ENCODE measurements at regions not wholly inside any gene's neighbourhood (a gene's known extent, or its start where the extent isn't known, plus 50 kb on each side); places are given as distances from the start of the nearest gene placed in this dataset.
A peak's percentile ranks its signal among the peaks of the same experiment; 100 is the strongest.

DNA sequence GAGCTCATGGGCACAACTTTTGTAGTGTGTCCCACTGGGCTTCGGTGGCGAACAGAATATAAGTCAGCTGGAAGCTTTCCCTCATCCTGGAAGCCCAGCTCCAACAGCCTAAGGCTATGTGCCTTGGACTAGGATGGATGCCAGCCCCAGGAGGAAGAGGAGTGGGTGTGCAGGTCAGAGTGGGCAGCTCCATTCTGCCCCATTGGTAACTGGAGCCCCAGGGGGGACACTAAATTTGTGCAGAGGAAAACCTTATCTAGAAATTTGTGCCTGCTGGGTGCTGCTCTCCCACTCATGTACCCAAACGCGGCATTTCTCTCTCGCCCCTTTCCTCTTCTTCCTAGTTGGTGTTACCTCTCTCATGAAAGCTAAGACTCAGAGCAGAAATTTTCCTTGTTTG, 253.9 kb upstream of the MAN1A1 start:
- Histone ChIP-seq H3K36me3 (ENCODE audit: control insufficient read depth, insufficient read depth, low read length) (no peaks in the 10 kb centered on the region), H3K4me1 (ENCODE audit: control insufficient read depth, insufficient read depth, low read length) (no peaks in the 10 kb centered on the region), H3K27me3 (ENCODE audit: control insufficient read depth, insufficient read depth, low read length) (no peaks in the 10 kb centered on the region), H3K9me3 (replicated peaks; ENCODE audit: control insufficient read depth, low read depth, low read length) (no peaks in the 10 kb centered on the region), H3K27ac (ENCODE audit: low read length) (no peak overlapping the region), H3K4me3 (ENCODE audit: low read length) (no peak overlapping the region)
- no peak for DNase-seq
- no CpG with 5 or more reads among the region's 5 CpGs for WGBS (ENCODE audit: insufficient coverage)

DNA sequence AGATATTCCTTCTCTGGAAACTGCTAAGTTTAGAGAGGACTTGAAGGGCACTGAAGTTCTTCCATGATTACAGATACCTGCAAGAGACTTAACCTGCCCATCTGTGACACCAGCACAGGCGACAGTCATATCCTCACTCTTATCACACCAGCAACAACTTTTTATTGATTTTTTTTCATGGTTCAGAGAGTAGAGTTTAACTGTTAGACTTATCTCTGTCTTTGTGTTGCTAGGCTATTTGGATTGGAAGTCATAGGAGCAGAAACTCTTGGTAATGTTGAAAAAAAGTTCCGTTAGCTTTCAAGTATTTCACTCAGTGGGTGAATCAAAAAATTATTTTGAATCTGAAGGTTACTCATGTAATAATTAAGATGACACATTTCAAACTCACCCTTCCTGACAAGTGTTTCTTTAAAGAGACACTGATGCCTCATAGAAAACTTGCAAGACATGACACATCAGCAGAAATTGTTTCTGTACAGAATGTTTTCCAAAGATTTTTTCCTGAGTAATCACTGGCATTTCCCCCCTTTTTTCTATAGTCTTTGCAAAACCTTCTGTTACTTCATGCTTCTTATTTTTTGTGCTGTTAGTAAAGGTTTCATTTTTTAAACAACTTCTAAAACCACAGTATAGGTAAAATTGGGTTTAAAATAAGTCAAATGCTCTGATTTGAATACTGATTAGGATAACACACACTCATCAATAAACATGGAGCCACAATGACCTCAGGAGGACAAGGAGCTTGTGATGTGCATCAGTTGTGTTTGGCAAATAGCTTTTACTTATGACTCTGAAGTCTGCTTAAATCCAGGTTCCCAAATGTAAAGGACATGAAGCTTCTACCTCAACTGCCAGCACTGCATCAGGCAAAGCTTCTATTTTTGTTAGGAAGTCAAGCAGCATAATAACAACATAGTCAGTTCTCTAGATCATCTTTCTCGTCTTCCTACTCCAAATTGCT, 252.9 kb upstream of the MAN1A1 start:
- Histone ChIP-seq H3K4me3 (ENCODE audit: low read length) (no peak overlapping the region), H3K9me3 (replicated peaks; ENCODE audit: control insufficient read depth, low read depth, low read length) (no peaks in the 10 kb centered on the region), H3K27ac (ENCODE audit: low read length) (no peak overlapping the region), H3K4me1 (ENCODE audit: control insufficient read depth, insufficient read depth, low read length) (no peaks in the 10 kb centered on the region), H3K36me3 (ENCODE audit: control insufficient read depth, insufficient read depth, low read length) (no peaks in the 10 kb centered on the region), H3K27me3 (ENCODE audit: control insufficient read depth, insufficient read depth, low read length) (no peaks in the 10 kb centered on the region)
- no CpG with 5 or more reads among the region's 3 CpGs for whole genome bisulfite sequencing (ENCODE audit: insufficient coverage)
- DNase-seq, result peak; percentile 13

DNA sequence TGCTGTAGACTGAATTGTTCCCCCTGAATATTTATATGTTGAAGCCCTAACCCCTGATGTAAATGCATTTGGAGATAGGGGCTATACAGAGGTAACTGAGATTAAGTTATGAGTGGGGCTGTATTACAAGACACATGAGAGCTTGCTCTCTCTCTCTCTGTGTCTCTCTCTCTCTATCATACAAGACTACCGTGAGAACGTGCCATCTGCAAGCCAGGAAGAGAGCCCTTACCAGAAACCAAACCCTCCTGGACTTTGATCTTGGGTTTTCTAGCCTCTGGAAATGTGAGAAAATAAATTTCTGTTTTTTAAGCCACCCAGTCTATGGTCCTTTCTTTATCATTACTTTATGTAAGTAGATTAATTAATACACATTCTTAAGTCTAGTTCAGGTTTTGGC, 249.3 kb upstream of the MAN1A1 start:
- no CpG with 5 or more reads among the region's 2 CpGs for WGBS (ENCODE audit: insufficient coverage)

DNA sequence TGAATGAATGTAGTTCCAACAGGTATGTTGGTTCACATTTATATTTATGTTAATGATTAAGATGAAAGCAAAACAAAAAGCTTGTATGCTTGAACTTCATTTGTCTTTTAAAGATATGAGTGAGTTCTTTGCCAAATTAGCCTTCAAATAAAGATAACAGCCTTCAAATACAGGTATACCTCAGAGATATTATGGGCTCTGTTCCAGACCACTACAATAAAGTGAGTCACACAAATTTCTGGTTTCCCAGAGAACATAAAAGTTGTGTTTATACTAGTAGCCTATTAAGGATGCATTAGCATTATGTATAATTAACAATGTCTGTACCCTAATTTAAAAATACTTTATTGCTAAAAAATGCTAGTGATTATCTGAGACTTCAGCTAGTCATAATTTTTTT, 245.3 kb upstream of the MAN1A1 start:
- Histone ChIP-seq H3K27ac (ENCODE audit: low read length) (no peak overlapping the region), H3K4me1 (ENCODE audit: control insufficient read depth, insufficient read depth, low read length) (no peaks in the 10 kb centered on the region), H3K36me3 (ENCODE audit: control insufficient read depth, insufficient read depth, low read length) (no peaks in the 10 kb centered on the region), H3K27me3 (ENCODE audit: control insufficient read depth, insufficient read depth, low read length) (no peaks in the 10 kb centered on the region), H3K9me3 (replicated peaks; ENCODE audit: control insufficient read depth, low read depth, low read length) (no peaks in the 10 kb centered on the region), H3K4me3 (ENCODE audit: low read length) (no peak overlapping the region)
- DNase-seq, result no peak

More for the DNA sequence above, 249.3 kb upstream of the MAN1A1 start:
- Histone ChIP-seq H3K4me3 (ENCODE audit: low read length) (no peak overlapping the region), H3K27me3 (ENCODE audit: control insufficient read depth, insufficient read depth, low read length) (no peaks in the 10 kb centered on the region), H3K9me3 (replicated peaks; ENCODE audit: control insufficient read depth, low read depth, low read length) (no peaks in the 10 kb centered on the region), H3K27ac (ENCODE audit: low read length) (no peak overlapping the region), H3K4me1 (ENCODE audit: control insufficient read depth, insufficient read depth, low read length) (no peaks in the 10 kb centered on the region), H3K36me3 (ENCODE audit: control insufficient read depth, insufficient read depth, low read length) (no peaks in the 10 kb centered on the region)
- no peak for DNase-seq

DNA sequence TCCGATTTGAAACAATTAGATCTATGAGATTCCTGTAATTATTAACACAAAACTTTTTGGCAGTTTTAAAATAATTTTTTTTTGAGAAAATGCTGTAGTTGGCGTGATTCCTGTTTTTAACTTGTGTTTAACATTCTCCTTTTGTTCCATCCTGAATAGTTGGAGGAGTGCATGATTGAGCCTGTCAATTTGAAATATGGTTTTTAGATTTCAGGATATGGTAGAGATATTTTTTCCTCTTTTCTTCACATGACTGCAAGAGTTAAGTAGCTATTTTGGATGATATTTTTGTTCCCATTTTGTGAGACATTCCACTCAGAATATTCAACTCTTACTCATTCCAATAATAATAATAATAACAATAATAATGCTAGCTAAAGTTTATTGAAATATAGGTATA, 241.7 kb upstream of the MAN1A1 start:
- no CpG with 5 or more reads among the region's 2 CpGs for WGBS (ENCODE audit: insufficient coverage)
- H3K36me3 ChIP-seq (ENCODE audit: control insufficient read depth, insufficient read depth, low read length), result no peaks in the 10 kb centered on the region
- no peaks in the 10 kb centered on the region for H3K9me3 ChIP-seq (replicated peaks; ENCODE audit: control insufficient read depth, low read depth, low read length)
- H3K4me3 ChIP-seq (ENCODE audit: low read length), result no peak overlapping the region
- no peaks in the 10 kb centered on the region for H3K4me1 ChIP-seq (ENCODE audit: control insufficient read depth, insufficient read depth, low read length)
- no peaks in the 10 kb centered on the region for H3K27me3 ChIP-seq (ENCODE audit: control insufficient read depth, insufficient read depth, low read length)
- no peak for DNase-seq
- no peak overlapping the region for H3K27ac ChIP-seq (ENCODE audit: low read length)

DNA sequence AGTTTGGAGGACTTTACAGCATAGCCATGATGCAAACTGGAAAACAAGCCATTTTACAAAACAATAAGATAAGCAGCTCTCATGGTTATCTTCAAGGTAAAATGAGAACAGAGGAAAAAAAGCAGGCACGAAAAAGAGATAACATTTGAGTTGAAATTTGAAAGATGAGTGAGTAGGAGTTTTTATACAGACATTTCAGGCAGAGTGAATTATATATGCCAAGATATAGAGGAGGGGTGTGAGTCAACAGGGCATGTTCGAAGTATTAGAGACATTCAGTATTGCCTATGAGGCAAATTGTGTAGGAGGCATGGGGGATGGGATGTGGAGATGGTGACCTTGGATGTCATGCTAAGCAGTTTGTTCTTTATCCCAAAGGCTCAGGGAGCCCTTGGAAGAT, 240.5 kb upstream of the MAN1A1 start:
- H3K9me3 ChIP-seq (replicated peaks; ENCODE audit: control insufficient read depth, low read depth, low read length), result no peaks in the 10 kb centered on the region
- H3K4me1 ChIP-seq (ENCODE audit: control insufficient read depth, insufficient read depth, low read length), result no peaks in the 10 kb centered on the region
- no peak for DNase-seq
- 89% methylated on average over 2 of the region's 2 CpGs for WGBS (ENCODE audit: insufficient coverage)
- H3K27ac ChIP-seq (ENCODE audit: low read length), result no peak overlapping the region
- H3K36me3 ChIP-seq (ENCODE audit: control insufficient read depth, insufficient read depth, low read length), result no peaks in the 10 kb centered on the region
- H3K4me3 ChIP-seq (ENCODE audit: low read length), result no peak overlapping the region
- no peaks in the 10 kb centered on the region for H3K27me3 ChIP-seq (ENCODE audit: control insufficient read depth, insufficient read depth, low read length)

DNA sequence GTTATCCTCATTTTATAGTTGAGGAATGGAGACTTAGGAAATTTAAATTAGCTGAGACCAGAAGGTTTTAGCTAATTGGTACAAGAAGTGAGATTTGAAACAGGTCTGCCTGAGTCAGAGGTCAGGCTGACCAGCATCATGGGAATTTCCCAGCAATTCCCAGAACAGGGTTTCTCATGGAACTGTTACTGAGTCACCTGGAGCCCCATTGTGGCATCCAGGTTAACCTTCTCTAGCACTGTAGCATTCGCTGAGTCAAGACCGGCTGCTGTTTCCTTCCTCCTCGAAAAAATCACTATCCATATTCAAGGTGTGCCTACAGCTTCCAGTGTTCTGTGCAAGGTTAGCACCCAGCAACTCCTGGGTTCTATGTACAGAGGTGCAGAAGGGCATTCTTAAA, 238.0 kb upstream of the MAN1A1 start:
- no peak for DNase-seq
- H3K36me3 ChIP-seq (ENCODE audit: control insufficient read depth, insufficient read depth, low read length), result no peaks in the 10 kb centered on the region
- no peak overlapping the region for H3K4me3 ChIP-seq (ENCODE audit: low read length)
- no peaks in the 10 kb centered on the region for H3K4me1 ChIP-seq (ENCODE audit: control insufficient read depth, insufficient read depth, low read length)
- no peaks in the 10 kb centered on the region for H3K27me3 ChIP-seq (ENCODE audit: control insufficient read depth, insufficient read depth, low read length)
- WGBS (ENCODE audit: insufficient coverage), result 69% methylated on average over 2 of the region's 3 CpGs
- H3K27ac ChIP-seq (ENCODE audit: low read length), result no peak overlapping the region
- no peaks in the 10 kb centered on the region for H3K9me3 ChIP-seq (replicated peaks; ENCODE audit: control insufficient read depth, low read depth, low read length)

DNA sequence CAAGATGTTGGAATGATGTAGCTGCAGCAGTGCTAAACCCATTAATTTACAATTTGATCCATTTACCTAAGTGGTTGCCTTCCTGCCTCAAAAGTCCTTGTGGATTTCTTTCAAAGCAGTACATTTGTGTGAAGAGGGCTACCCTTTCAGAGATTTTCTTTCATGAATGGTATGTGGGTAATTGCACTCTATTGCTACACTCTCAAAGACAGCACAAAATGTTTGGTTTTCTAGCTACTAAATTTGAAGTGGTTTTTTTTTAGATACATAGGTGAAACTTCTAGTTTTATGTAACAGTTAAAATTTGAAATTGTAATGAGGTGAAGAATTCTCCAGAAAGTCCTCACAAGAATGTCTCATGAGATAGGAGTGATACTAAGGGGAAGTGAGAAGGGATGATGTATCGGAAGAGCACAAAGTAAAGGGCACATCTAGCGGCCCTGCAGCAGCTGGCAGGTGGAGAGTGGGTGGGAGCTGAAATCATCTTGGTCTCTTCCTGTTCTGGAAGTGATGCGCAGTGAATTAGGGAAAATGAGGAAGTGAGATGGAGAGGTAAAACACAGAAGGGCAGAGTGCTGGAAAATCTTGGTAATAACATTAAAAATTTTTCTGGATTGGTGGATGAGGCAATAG, 236.8 kb upstream of the MAN1A1 start:
- 59% methylated on average over 3 of the region's 3 CpGs for WGBS (ENCODE audit: insufficient coverage)

DNA sequence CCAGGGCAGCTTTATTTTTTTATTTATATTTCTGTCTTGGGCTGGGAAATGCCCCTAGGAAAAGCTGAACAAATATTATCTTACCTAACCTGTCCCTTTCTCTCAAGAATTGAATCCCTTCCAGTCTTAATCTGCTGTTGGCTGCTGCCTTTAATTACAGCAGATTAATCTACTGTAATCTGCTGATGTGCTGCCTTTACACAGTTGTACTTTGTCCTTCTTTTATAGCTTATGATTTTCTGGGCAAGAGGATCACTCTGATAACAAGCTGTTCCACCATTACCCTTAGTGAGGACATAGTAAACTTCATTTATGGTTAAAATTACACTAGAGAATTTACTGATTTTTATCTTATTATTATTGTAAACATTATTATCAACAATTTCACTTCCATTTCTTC, 234.5 kb upstream of the MAN1A1 start:
- Histone ChIP-seq H3K36me3 (ENCODE audit: control insufficient read depth, insufficient read depth, low read length) (no peaks in the 10 kb centered on the region), H3K4me1 (ENCODE audit: control insufficient read depth, insufficient read depth, low read length) (no peaks in the 10 kb centered on the region), H3K27me3 (ENCODE audit: control insufficient read depth, insufficient read depth, low read length) (no peaks in the 10 kb centered on the region), H3K27ac (ENCODE audit: low read length) (no peak overlapping the region), H3K4me3 (ENCODE audit: low read length) (no peak overlapping the region), H3K9me3 (replicated peaks; ENCODE audit: control insufficient read depth, low read depth, low read length) (no peaks in the 10 kb centered on the region)
- no peak for DNase-seq

More for the DNA sequence above, 236.8 kb upstream of the MAN1A1 start:
- no peaks in the 10 kb centered on the region for H3K9me3 ChIP-seq (replicated peaks; ENCODE audit: control insufficient read depth, low read depth, low read length)
- no peaks in the 10 kb centered on the region for H3K4me1 ChIP-seq (ENCODE audit: control insufficient read depth, insufficient read depth, low read length)
- no peak overlapping the region for H3K27ac ChIP-seq (ENCODE audit: low read length)
- H3K4me3 ChIP-seq (ENCODE audit: low read length), result no peak overlapping the region
- no peak for DNase-seq
- no peaks in the 10 kb centered on the region for H3K27me3 ChIP-seq (ENCODE audit: control insufficient read depth, insufficient read depth, low read length)
- H3K36me3 ChIP-seq (ENCODE audit: control insufficient read depth, insufficient read depth, low read length), result no peaks in the 10 kb centered on the region

DNA sequence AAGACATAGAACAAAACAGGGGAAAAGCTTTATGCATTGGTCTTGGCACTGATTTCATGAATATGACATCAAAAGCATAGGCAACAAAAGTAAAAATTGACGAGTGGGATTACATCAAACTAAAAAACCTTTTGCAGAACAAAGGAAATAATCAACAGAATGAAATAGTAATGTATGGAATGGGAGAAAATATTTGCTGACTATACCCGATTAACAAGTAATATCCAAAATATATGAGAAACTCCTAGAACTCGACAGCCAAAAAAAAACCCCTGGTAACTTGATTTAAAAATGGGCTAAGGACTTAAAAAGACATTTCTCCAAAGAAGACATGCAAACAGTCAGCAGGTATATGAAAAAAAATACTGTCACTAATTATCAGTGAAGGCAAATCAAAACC, 231.7 kb upstream of the MAN1A1 start:
- H3K9me3 ChIP-seq (replicated peaks; ENCODE audit: control insufficient read depth, low read depth, low read length), result no peaks in the 10 kb centered on the region
- no CpG with 5 or more reads among the region's 3 CpGs for WGBS (ENCODE audit: insufficient coverage)
- DNase-seq, result no peak
- H3K4me3 ChIP-seq (ENCODE audit: low read length), result no peak overlapping the region
- no peaks in the 10 kb centered on the region for H3K27me3 ChIP-seq (ENCODE audit: control insufficient read depth, insufficient read depth, low read length)
- no peak overlapping the region for H3K27ac ChIP-seq (ENCODE audit: low read length)
- no peaks in the 10 kb centered on the region for H3K36me3 ChIP-seq (ENCODE audit: control insufficient read depth, insufficient read depth, low read length)
- H3K4me1 ChIP-seq (ENCODE audit: control insufficient read depth, insufficient read depth, low read length), result no peaks in the 10 kb centered on the region
